Tibial artery (tissue), 4 donors: ENCODE measurements at regions not wholly inside any gene's neighbourhood (a gene's known extent, or its start where the extent isn't known, plus 50 kb on each side); places are given as distances from the start of the nearest gene placed in this dataset.

Source experiments
- DNase-seq, 2 donors: peaks; one replicate each; pipeline ENCODE4 v3.0.0-alpha.2; 2019
- H3K27ac ChIP-seq, 2 donors: fragments of 200-600 bp; sonication (generic) in 1 of 2; 1 replicate in 1 of 2; 2 replicates in 1 of 2; pipeline ENCODE4 v1.5.1; 2018 to 2019; ENCODE audit warnings: mild to moderate bottlenecking in 1 of 2
- H3K27me3 ChIP-seq, 2 donors: fragments of 200-600 bp; sonication (generic) in 1 of 2; one replicate each; pipeline versions ENCODE4 v1.5.1 to v1.6.0; 2016 to 2019
- H3K36me3 ChIP-seq, 3 donors: fragments of 200-600 bp; sonication (generic) in 2 of 3; one replicate each; pipeline ENCODE4 v1.5.1; 2016 to 2019; ENCODE audit warnings: mild to moderate bottlenecking in 2 of 3
- H3K4me1 ChIP-seq, 4 donors: fragments of 200-600 bp; sonication (generic) in 2 of 4; 1 replicate in 3 of 4; 2 replicates in 1 of 4; pipeline ENCODE4 v1.5.1; 2016 to 2019
- H3K4me3 ChIP-seq, 2 donors: fragments of 200-600 bp; sonication (generic) in 1 of 2; 1 replicate in 1 of 2; 2 replicates in 1 of 2; pipeline ENCODE4 v1.5.1; 2018 to 2019; ENCODE audit warnings: mild to moderate bottlenecking in 2 of 2
- H3K9me3 ChIP-seq, 3 donors: fragments of 200-600 bp; sonication (generic) in 1 of 3; one replicate each; pipeline ENCODE4 v1.5.1; 2016 to 2019
- CTCF ChIP-seq, 2 experiments: fragments of 200-600 bp in 1 of 2; fragments of 450-650 bp in 1 of 2; IDR thresholded peaks; one replicate each; pipeline ENCODE4 v1.5.1; 2017 to 2019; ENCODE audit warnings: antibody characterized with exemption in 2 of 2, mild to moderate bottlenecking in 1 of 2, moderate library complexity in 1 of 2
- intact Hi-C: fragments of 100-400 bp; cut with DNase I; formaldehyde crosslinking; loops from one replicate; pipeline ENCODE4 v1.15.0; 2023; ENCODE audit warnings: low total_unique reads

- peaks cover 0 to 18% of the 10 kb centered on the region in 2 donors for H3K27me3 ChIP-seq
- DNase-seq, result no peak
- H3K4me1 ChIP-seq, result no peaks in the 10 kb centered on the region
- no peaks in the 10 kb centered on the region for H3K9me3 ChIP-seq
- no peak overlapping the region for H3K27ac ChIP-seq
- TF ChIP-seq CTCF (IDR thresholded peaks at IDR 0.05), result no peak
- H3K4me3 ChIP-seq, result no peak overlapping the region
- intact Hi-C loops, result no loop called here
- H3K36me3 ChIP-seq, result no peaks in the 10 kb centered on the region
Measured at GRCh38 chr19:13669780-13670355, 94.5 kb upstream of the MRI1 start.

DNA sequence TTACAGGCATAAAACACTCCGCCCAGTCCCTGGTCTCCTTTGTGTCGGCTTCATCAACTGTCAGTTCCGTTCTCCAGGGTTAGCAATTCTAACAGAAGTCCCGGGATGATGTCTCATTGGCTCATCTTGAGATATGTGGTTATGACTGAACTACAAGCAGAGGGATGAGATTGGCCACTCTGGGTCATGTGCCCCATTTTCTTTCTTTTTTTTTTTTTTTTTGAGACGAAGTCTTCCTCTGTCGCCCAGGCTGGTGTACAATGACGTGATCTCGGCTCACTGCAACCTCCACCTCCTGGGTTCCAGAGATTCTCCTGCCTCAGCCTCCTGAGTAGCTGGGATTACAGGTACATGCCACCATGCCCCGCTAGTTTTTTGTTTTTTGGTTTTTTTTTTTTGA, 95.4 kb upstream of the MRI1 start:
- Histone ChIP-seq H3K4me3 (no peak overlapping the region), H3K4me1 (no peaks in the 10 kb centered on the region), H3K9me3 (no peaks in the 10 kb centered on the region), H3K36me3 (no peaks in the 10 kb centered on the region), H3K27me3 (peaks cover 0 to 13% of the 10 kb centered on the region in 2 donors), H3K27ac (no peak overlapping the region)
- intact Hi-C loops, result no loop called here
- DNase-seq, result no peak
- no peak for TF ChIP-seq CTCF (IDR thresholded peaks at IDR 0.05)

GRCh38 chr19:13666165-13666564, 98.2 kb upstream of the MRI1 start:
- H3K4me1 ChIP-seq, result no peaks in the 10 kb centered on the region
- H3K4me3 ChIP-seq, result no peak overlapping the region
- no peaks in the 10 kb centered on the region for H3K9me3 ChIP-seq
- no peak for DNase-seq
- no peak overlapping the region for H3K27ac ChIP-seq
- H3K36me3 ChIP-seq, result no peaks in the 10 kb centered on the region
- intact Hi-C loops, result no loop called here
- peaks cover 0 to 13% of the 10 kb centered on the region in 2 donors for H3K27me3 ChIP-seq
- TF ChIP-seq CTCF (IDR thresholded peaks at IDR 0.05), result no peak

- no peak overlapping the region for H3K27ac ChIP-seq
- intact Hi-C loops, result no loop called here
- no peaks in the 10 kb centered on the region for H3K36me3 ChIP-seq
- H3K4me3 ChIP-seq, result no peak overlapping the region
- no peaks in the 10 kb centered on the region for H3K4me1 ChIP-seq
- TF ChIP-seq CTCF (IDR thresholded peaks at IDR 0.05), result no peak
- no peaks in the 10 kb centered on the region for H3K9me3 ChIP-seq
- H3K27me3 ChIP-seq, result peaks cover 0 to 13% of the 10 kb centered on the region in 2 donors
- no peak for DNase-seq
Measured at GRCh38 chr19:13665125-13665905, 99.0 kb upstream of the MRI1 start.

GRCh38 chr19:13652810-13653590, 111.3 kb upstream of the MRI1 start:
- intact Hi-C loops, result no loop called here
- peaks cover 0 to 10% of the 10 kb centered on the region in 2 donors for H3K27me3 ChIP-seq
- no peak for DNase-seq
- no peaks in the 10 kb centered on the region for H3K36me3 ChIP-seq
- H3K4me1 ChIP-seq, result no peaks in the 10 kb centered on the region
- H3K27ac ChIP-seq, result no peak overlapping the region
- H3K4me3 ChIP-seq, result no peak overlapping the region
- TF ChIP-seq CTCF (IDR thresholded peaks at IDR 0.05), result no peak
- no peaks in the 10 kb centered on the region for H3K9me3 ChIP-seq
